Testis (tissue), 2 donors: ENCODE measurements at regions not wholly inside any gene's neighbourhood (a gene's known extent, or its start where the extent isn't known, plus 50 kb on each side); places are given as distances from the start of the nearest gene placed in this dataset.

Source experiments
- DNase-seq: peaks from one replicate; pipeline ENCODE4 v3.0.0-alpha.2; 2019
- H3K27ac ChIP-seq, 2 donors: fragments of 200-600 bp; sonication (generic); one replicate each; pipeline ENCODE4 v1.5.1; 2019
- H3K27me3 ChIP-seq: fragments of 200-600 bp; sonication (generic); one replicate; pipeline ENCODE4 v1.5.1; 2019
- H3K36me3 ChIP-seq: fragments of 200-600 bp; sonication (generic); one replicate; pipeline ENCODE4 v1.5.1; 2017; ENCODE audit warnings: low read depth; ENCODE audit errors: missing control alignments
- H3K4me1 ChIP-seq: fragments of 200-600 bp; sonication (generic); one replicate; pipeline ENCODE4 v1.5.1; 2019
- H3K4me3 ChIP-seq, 2 donors: fragments of 200-600 bp; sonication (generic); one replicate each; pipeline ENCODE4 v1.5.1; 2017 to 2019
- H3K9me3 ChIP-seq: fragments of 200-600 bp; sonication (generic); one replicate; pipeline ENCODE4 v1.5.1; 2017
- POLR2A ChIP-seq: fragments of 450-650 bp; IDR thresholded peaks from one replicate; pipeline ENCODE4 v1.6.1; 2017; ENCODE audit warnings: antibody characterized with exemption, mild to moderate bottlenecking, moderate library complexity
- WGBS, 2 donors: methylation state at CpG; one replicate each; pipeline ENCODE4 v1.1.5; 2018; 5-methylcytosine and 5-hydroxymethylcytosine counted together
- intact Hi-C: fragments of 100-400 bp; cut with DNase I; formaldehyde crosslinking; loops from one replicate; pipeline ENCODE4 v1.15.1; 2023; ENCODE audit warnings: low total_unique reads
- TF ChIP-seq, protein P1 (sequence below), 3 experiments: fragments of 450-650 bp in 2 of 3; fragments of 200-600 bp in 1 of 3; sonication (generic) in 1 of 3; IDR thresholded peaks; one replicate each; pipeline ENCODE4 v1.5.1; 2016 to 2019; ENCODE audit warnings: antibody characterized with exemption in 3 of 3, mild to moderate bottlenecking in 2 of 3, moderate library complexity in 1 of 3

DNA sequence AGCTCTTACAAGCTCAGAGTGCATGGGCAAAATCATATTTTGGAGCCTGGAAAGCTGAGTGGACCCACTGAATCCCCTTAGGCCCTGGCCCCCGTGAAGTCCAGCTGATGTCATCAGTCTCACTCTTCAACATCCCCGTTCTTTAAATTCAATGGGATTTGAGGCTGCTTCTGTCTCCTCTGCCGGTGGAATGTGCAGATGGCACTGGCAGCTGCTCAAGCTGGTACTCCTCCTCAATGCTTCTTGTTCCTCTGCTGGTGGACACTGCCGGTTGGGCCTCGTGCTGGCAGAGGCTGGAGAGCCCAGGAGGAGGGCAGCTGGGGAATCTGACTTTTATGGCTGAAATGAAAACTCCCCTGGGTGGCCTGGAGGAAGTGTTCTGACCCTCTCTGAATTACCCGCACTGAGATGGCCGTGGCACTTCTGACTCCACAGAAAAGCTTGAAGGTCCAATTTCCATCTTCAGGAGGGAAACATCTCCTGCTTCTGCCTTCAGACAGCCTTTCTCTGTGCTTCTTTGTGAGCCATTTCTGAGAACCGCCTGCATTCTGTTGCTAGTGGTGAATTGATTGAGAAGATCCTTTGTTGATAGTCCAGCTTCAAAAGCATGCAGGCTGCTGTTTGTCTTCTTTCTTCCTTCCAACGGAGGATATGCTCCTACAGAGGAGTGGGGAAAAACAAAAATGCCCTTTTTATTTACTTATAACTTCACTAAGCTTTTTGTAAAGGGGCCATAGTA is 298.9 kb downstream of the TMEM38B start:
- TF ChIP-seq POLR2A: no peak
- TF ChIP-seq, protein P1, sequence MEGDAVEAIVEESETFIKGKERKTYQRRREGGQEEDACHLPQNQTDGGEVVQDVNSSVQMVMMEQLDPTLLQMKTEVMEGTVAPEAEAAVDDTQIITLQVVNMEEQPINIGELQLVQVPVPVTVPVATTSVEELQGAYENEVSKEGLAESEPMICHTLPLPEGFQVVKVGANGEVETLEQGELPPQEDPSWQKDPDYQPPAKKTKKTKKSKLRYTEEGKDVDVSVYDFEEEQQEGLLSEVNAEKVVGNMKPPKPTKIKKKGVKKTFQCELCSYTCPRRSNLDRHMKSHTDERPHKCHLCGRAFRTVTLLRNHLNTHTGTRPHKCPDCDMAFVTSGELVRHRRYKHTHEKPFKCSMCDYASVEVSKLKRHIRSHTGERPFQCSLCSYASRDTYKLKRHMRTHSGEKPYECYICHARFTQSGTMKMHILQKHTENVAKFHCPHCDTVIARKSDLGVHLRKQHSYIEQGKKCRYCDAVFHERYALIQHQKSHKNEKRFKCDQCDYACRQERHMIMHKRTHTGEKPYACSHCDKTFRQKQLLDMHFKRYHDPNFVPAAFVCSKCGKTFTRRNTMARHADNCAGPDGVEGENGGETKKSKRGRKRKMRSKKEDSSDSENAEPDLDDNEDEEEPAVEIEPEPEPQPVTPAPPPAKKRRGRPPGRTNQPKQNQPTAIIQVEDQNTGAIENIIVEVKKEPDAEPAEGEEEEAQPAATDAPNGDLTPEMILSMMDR (IDR thresholded peaks at IDR 0.05): no peak
- H3K4me3 ChIP-seq: no peak overlapping the region
- H3K27me3 ChIP-seq: no peaks in the 10 kb centered on the region
- H3K9me3 ChIP-seq: no peaks in the 10 kb centered on the region
- H3K36me3 ChIP-seq: no peaks in the 10 kb centered on the region
- H3K27ac ChIP-seq: no peak overlapping the region
- no peak for DNase-seq
- WGBS, 2 donors: 54 to 69% methylated on average over 9 of the region's 9 CpGs
- intact Hi-C loops: no loop called here
- H3K4me1 ChIP-seq: no peaks in the 10 kb centered on the region

DNA sequence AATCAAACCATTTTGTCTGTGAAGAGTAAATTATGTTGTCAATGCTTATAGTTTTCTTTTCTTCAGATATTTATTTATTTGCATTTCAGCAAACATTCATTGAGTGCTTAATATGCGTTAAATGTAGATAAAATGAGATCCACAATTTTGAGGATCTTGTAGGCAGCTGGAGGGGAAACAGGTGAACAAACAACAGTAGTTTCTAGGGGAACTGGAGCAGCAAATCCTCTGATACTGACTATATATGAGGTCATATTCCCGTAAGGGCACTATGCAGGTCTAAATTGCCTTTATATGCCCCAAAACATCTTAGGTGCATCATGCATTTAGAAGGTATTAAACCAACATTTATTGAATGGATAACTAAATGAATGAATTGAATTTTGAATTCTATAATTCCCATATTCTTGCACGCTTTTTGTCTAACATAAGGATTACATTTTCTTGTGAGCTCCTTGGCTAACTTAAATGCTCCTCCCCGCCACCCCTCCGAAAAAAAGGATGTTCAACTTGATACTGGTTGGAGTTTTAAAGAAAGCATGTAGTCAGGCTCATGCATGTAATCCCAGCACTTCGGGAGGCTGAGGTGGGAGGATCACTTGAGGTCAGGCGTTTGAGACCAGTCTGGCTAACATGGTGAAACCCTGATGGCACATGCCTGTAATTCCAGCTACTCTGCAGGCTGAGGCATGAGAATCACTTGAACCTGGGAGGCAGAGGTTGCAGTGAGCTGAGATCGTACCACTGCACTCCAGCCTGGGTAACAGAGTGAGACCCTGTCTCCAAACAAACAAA is 299.8 kb downstream of the TMEM38B start:
- Histone ChIP-seq H3K36me3 (no peaks in the 10 kb centered on the region), H3K27me3 (no peaks in the 10 kb centered on the region), H3K9me3 (no peaks in the 10 kb centered on the region), H3K27ac (no peak overlapping the region), H3K4me3 (no peak overlapping the region), H3K4me1 (no peaks in the 10 kb centered on the region)
- intact Hi-C loops: no loop called here
- DNase-seq: no peak
- TF ChIP-seq, protein P1 (IDR thresholded peaks at IDR 0.05): no peak
- no peak for TF ChIP-seq POLR2A
- 89 to 93% methylated on average over 7 to 8 of the region's 8 CpGs for WGBS, 2 donors

DNA sequence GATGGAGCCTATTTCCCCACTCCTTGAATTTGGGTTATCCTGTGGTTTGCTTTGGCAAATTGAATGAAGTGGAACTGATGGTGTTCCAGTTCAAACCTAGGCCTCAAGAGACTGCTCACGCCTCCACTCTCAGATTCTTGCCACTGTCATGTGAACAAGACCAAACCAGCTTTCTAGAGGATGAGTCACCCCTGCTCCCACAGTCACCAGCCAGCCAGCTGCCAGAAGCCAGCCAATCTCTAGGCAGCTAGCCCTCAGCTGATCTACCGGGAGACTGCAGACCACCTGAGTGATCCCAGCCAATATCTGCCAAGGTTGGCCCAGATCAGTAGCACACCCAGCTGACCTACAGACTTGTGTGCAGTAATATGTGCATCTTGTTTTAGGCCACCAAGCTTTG is 300.6 kb downstream of the TMEM38B start:
- 74 to 88% methylated on average over 1 to 2 of the region's 2 CpGs for WGBS, 2 donors
- Histone ChIP-seq H3K36me3 (no peaks in the 10 kb centered on the region), H3K27ac (no peak overlapping the region), H3K27me3 (no peaks in the 10 kb centered on the region), H3K4me1 (no peaks in the 10 kb centered on the region), H3K4me3 (no peak overlapping the region), H3K9me3 (no peaks in the 10 kb centered on the region)
- DNase-seq: no peak
- TF ChIP-seq POLR2A: no peak
- TF ChIP-seq, protein P1 (IDR thresholded peaks at IDR 0.05): no peak
- intact Hi-C loops: no loop called here

DNA sequence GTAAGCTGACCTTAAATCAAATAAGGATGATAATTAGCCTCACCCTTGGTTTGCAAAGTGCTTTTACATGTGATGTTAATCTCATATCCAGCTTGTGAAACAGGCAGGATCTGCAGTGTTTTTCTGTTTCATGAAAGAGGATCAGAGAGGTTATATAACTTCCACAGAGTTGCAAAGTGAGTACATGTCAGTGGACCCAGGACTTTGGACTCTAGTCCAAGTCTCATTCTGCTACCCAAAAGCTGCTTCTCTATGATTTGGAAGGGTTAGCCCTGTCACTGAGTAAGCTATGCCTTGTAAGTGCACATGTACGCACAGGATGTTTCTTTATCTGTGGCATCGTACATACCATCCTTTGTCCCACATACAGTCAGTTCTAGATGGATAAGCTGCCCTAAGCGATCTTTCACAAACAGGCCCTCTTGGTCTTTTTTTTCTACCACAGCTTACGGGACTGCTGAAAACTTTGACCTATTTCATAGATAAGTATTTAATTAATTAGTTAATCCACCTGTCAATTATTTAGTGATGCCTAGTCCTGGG is 322.9 kb downstream of the TMEM38B start:
- WGBS, 2 donors: 87 to 88% methylated on average over 4 of the region's 4 CpGs
- no peaks in the 10 kb centered on the region for H3K36me3 ChIP-seq
- H3K27me3 ChIP-seq: no peaks in the 10 kb centered on the region
- no peak for DNase-seq
- H3K4me1 ChIP-seq: no peaks in the 10 kb centered on the region
- TF ChIP-seq POLR2A: no peak
- TF ChIP-seq, protein P1 (IDR thresholded peaks at IDR 0.05): no peak
- H3K9me3 ChIP-seq: no peaks in the 10 kb centered on the region
- no peak overlapping the region for H3K27ac ChIP-seq
- intact Hi-C loops: no loop called here
- H3K4me3 ChIP-seq: no peak overlapping the region
